ENCODE measurements at regions not wholly inside any gene's neighbourhood (a gene's known extent, or its start where the extent isn't known, plus 50 kb on each side); places are given as distances from the start of the nearest gene placed in this dataset.
A peak's percentile ranks its signal among the peaks of the same experiment; 100 is the strongest.

- TF ChIP-seq AFF4 (CRISPR knock-in tag; IDR thresholded peaks at IDR 0.05; ENCODE audit: borderline replicate concordance) (no peak), NR3C1 (CRISPR knock-in tag; conservative IDR thresholded peaks at IDR 0.05; ENCODE audit: low read depth) (no peak), MXD4 (CRISPR knock-in tag; IDR thresholded peaks at IDR 0.05; ENCODE audit: borderline replicate concordance) (no peak), ZNF396 (CRISPR knock-in tag; IDR thresholded peaks at IDR 0.05; ENCODE audit: borderline replicate concordance) (no peak), NFYB (CRISPR knock-in tag; conservative IDR thresholded peaks at IDR 0.05; ENCODE audit: low read depth) (no peak), GTF2I (CRISPR knock-in tag; conservative IDR thresholded peaks at IDR 0.05) (no peak), TCF7 (CRISPR knock-in tag; IDR thresholded peaks at IDR 0.05; ENCODE audit: low read depth) (no peak)
- TF ChIP-seq, protein P1, sequence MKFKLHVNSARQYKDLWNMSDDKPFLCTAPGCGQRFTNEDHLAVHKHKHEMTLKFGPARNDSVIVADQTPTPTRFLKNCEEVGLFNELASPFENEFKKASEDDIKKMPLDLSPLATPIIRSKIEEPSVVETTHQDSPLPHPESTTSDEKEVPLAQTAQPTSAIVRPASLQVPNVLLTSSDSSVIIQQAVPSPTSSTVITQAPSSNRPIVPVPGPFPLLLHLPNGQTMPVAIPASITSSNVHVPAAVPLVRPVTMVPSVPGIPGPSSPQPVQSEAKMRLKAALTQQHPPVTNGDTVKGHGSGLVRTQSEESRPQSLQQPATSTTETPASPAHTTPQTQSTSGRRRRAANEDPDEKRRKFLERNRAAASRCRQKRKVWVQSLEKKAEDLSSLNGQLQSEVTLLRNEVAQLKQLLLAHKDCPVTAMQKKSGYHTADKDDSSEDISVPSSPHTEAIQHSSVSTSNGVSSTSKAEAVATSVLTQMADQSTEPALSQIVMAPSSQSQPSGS (CRISPR knock-in tag; IDR thresholded peaks at IDR 0.05; ENCODE audit: borderline replicate concordance, low read depth): no peak
- TF ChIP-seq, protein P2, sequence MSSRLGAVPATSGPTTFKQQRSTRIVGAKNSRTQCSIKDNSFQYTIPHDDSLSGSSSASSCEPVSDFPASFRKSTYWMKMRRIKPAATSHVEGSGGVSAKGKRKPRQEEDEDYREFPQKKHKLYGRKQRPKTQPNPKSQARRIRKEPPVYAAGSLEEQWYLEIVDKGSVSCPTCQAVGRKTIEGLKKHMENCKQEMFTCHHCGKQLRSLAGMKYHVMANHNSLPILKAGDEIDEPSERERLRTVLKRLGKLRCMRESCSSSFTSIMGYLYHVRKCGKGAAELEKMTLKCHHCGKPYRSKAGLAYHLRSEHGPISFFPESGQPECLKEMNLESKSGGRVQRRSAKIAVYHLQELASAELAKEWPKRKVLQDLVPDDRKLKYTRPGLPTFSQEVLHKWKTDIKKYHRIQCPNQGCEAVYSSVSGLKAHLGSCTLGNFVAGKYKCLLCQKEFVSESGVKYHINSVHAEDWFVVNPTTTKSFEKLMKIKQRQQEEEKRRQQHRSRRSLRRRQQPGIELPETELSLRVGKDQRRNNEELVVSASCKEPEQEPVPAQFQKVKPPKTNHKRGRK (CRISPR knock-in tag; IDR thresholded peaks at IDR 0.05; ENCODE audit: borderline replicate concordance): no peak
- TF ChIP-seq, protein P3, sequence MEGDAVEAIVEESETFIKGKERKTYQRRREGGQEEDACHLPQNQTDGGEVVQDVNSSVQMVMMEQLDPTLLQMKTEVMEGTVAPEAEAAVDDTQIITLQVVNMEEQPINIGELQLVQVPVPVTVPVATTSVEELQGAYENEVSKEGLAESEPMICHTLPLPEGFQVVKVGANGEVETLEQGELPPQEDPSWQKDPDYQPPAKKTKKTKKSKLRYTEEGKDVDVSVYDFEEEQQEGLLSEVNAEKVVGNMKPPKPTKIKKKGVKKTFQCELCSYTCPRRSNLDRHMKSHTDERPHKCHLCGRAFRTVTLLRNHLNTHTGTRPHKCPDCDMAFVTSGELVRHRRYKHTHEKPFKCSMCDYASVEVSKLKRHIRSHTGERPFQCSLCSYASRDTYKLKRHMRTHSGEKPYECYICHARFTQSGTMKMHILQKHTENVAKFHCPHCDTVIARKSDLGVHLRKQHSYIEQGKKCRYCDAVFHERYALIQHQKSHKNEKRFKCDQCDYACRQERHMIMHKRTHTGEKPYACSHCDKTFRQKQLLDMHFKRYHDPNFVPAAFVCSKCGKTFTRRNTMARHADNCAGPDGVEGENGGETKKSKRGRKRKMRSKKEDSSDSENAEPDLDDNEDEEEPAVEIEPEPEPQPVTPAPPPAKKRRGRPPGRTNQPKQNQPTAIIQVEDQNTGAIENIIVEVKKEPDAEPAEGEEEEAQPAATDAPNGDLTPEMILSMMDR (IDR thresholded peaks at IDR 0.05): no peak
Observed at GRCh38 chr1:232177438-232177837, 452.5 kb downstream of the SIPA1L2 start (continued).

DNA sequence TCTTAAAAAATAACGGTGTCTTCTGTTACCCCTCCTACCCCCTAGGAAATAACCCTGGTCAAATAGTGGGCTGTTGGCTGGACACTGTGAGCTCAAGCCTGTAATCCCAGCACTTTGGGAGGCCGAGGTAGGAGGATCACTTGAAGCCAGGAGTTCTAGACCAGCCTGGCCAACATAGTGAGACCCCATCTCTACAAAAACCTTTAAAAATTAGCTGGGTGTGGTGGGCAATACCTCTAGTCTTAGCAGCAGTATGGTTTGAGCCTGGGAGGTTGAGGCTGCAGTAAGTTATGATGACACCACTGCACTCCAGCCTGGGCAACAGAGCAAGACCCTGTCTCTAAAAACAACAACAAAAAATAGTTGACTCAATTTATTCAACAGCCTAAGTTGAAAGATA, 453.7 kb downstream of the SIPA1L2 start:
- no peak overlapping the region for H3K4me3 Mint-ChIP-seq
- CTCF ChIA-PET: no interaction called here
- H3K36me3 Mint-ChIP-seq: peaks cover 61% of the 10 kb centered on the region
- H3K27ac Mint-ChIP-seq: no peak overlapping the region
- peaks cover 37% of the 10 kb centered on the region for H3K4me1 Mint-ChIP-seq
- H3K27me3 Mint-ChIP-seq (ENCODE audit: low read depth): no peaks in the 10 kb centered on the region
- ATAC-seq (no peak), DNase-seq (ENCODE audit: low spot score) (no peak)
- H3K9me3 Mint-ChIP-seq: no peaks in the 10 kb centered on the region
- POLR2A ChIA-PET: interaction anchor here (1.2 kb wide), 1 partner anchor 9 kb away, joined by 4 read pairs; no protein-coding TSS in a partner anchor
- TF ChIP-seq, protein P4, sequence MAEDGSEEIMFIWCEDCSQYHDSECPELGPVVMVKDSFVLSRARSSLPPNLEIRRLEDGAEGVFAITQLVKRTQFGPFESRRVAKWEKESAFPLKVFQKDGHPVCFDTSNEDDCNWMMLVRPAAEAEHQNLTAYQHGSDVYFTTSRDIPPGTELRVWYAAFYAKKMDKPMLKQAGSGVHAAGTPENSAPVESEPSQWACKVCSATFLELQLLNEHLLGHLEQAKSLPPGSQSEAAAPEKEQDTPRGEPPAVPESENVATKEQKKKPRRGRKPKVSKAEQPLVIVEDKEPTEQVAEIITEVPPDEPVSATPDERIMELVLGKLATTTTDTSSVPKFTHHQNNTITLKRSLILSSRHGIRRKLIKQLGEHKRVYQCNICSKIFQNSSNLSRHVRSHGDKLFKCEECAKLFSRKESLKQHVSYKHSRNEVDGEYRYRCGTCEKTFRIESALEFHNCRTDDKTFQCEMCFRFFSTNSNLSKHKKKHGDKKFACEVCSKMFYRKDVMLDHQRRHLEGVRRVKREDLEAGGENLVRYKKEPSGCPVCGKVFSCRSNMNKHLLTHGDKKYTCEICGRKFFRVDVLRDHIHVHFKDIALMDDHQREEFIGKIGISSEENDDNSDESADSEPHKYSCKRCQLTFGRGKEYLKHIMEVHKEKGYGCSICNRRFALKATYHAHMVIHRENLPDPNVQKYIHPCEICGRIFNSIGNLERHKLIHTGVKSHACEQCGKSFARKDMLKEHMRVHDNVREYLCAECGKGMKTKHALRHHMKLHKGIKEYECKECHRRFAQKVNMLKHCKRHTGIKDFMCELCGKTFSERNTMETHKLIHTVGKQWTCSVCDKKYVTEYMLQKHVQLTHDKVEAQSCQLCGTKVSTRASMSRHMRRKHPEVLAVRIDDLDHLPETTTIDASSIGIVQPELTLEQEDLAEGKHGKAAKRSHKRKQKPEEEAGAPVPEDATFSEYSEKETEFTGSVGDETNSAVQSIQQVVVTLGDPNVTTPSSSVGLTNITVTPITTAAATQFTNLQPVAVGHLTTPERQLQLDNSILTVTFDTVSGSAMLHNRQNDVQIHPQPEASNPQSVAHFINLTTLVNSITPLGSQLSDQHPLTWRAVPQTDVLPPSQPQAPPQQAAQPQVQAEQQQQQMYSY (CRISPR knock-in tag; IDR thresholded peaks at IDR 0.05): no peak
- TF ChIP-seq ZNF121 (CRISPR knock-in tag; IDR thresholded peaks at IDR 0.05): peak; percentile 84
